H1 (cell line): ENCODE measurements at regions not wholly inside any gene's neighbourhood (a gene's known extent, or its start where the extent isn't known, plus 50 kb on each side); places are given as distances from the start of the nearest gene placed in this dataset.

Source experiments
- TF ChIP-seq, protein P1 (sequence below): IDR thresholded peaks from 2 replicates; pipeline ENCODE4 v1.6.1; 2012; ENCODE audit warnings: inconsistent platforms

DNA sequence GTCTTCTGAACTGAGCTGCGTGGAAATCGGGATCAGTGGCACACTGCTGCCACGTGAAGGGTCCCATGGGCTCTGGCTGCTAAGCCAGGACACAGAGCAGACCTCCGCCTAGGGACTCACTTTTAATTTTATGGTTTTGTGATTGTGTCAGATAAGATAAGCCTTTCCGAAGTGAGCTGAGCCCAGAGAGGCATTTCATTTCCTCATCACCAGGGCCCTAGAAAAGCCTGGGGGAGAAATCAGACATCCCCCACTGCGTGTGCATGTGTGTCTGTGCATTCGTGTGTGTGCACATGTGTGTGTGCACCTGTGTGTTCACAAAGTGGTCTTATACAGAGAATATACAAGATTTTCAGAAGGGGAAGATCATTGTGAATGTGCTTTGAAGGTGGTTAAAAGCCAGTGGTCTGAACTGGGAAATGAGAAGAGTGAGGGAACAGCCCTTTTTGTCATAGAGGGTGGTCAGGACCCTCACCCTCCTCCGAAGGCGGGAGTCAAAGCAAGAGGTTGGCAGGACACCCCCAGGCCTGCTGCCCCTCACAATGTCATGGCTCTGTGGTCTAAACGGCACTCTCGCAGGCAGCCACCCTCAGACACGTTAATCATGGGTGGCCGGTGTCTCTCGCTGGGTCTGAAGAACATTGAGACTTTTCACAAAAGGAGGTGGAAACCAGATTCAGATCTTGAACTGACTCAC, 176.1 kb upstream of the PFKP start (continued):
- TF ChIP-seq, protein P1, sequence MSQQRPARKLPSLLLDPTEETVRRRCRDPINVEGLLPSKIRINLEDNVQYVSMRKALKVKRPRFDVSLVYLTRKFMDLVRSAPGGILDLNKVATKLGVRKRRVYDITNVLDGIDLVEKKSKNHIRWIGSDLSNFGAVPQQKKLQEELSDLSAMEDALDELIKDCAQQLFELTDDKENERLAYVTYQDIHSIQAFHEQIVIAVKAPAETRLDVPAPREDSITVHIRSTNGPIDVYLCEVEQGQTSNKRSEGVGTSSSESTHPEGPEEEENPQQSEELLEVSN: no peak
